ENCODE measurements at regions not wholly inside any gene's neighbourhood (a gene's known extent, or its start where the extent isn't known, plus 50 kb on each side); places are given as distances from the start of the nearest gene placed in this dataset.

GRCh38 chr4:53810643-53811042, 219.4 kb upstream of the LNX1 start:
- H3K4me3 ChIP-seq (ENCODE audit: low read depth in 1 of 2, low read length in 2 of 2): no peak overlapping the region
- H3K9me3 ChIP-seq (ENCODE audit: control insufficient read depth in 2 of 2, insufficient read depth in 1 of 2, low read depth in 1 of 2, low read length in 1 of 2): no peaks in the 10 kb centered on the region
- H3K36me3 ChIP-seq (ENCODE audit: control insufficient read depth in 2 of 2, insufficient read depth in 2 of 2, low read length in 1 of 2): no peaks in the 10 kb centered on the region
- no peak overlapping the region for H3K27ac ChIP-seq (ENCODE audit: low read depth in 2 of 2, low read length in 1 of 2)
- H3K4me1 ChIP-seq (ENCODE audit: control insufficient read depth in 2 of 2, insufficient read depth in 2 of 2, low read length in 1 of 2): no peaks in the 10 kb centered on the region
- WGBS, 2 donors: 95 to 99% methylated on average over 4 of the region's 4 CpGs
- H3K27me3 ChIP-seq (ENCODE audit: control insufficient read depth in 1 of 2, insufficient read depth in 2 of 2, low read length in 2 of 2): no peaks in the 10 kb centered on the region

GRCh38 chr4:53809816-53810215, 218.5 kb upstream of the LNX1 start:
- WGBS, 2 donors: 82 to 83% methylated on average over 3 of the region's 3 CpGs
- no peaks in the 10 kb centered on the region for H3K4me1 ChIP-seq (ENCODE audit: control insufficient read depth in 2 of 2, insufficient read depth in 2 of 2, low read length in 1 of 2)

GRCh38 chr4:53805291-53805690, 214.0 kb upstream of the LNX1 start:
- no peaks in the 10 kb centered on the region for H3K9me3 ChIP-seq (ENCODE audit: control insufficient read depth in 2 of 2, insufficient read depth in 1 of 2, low read depth in 1 of 2, low read length in 1 of 2)
- H3K27ac ChIP-seq (ENCODE audit: low read depth in 2 of 2, low read length in 1 of 2): no peak overlapping the region
- no peaks in the 10 kb centered on the region for H3K36me3 ChIP-seq (ENCODE audit: control insufficient read depth in 2 of 2, insufficient read depth in 2 of 2, low read length in 1 of 2)
- no peaks in the 10 kb centered on the region for H3K27me3 ChIP-seq (ENCODE audit: control insufficient read depth in 1 of 2, insufficient read depth in 2 of 2, low read length in 2 of 2)
- H3K4me3 ChIP-seq (ENCODE audit: low read depth in 1 of 2, low read length in 2 of 2): no peak overlapping the region
- no peaks in the 10 kb centered on the region for H3K4me1 ChIP-seq (ENCODE audit: control insufficient read depth in 2 of 2, insufficient read depth in 2 of 2, low read length in 1 of 2)
- WGBS, 2 donors: 70 to 76% methylated on average over 5 of the region's 5 CpGs

More at GRCh38 chr4:53809816-53810215, 218.5 kb upstream of the LNX1 start:
- Histone ChIP-seq H3K36me3 (ENCODE audit: control insufficient read depth in 2 of 2, insufficient read depth in 2 of 2, low read length in 1 of 2) (no peaks in the 10 kb centered on the region), H3K27ac (ENCODE audit: low read depth in 2 of 2, low read length in 1 of 2) (no peak overlapping the region), H3K9me3 (ENCODE audit: control insufficient read depth in 2 of 2, insufficient read depth in 1 of 2, low read depth in 1 of 2, low read length in 1 of 2) (no peaks in the 10 kb centered on the region), H3K27me3 (ENCODE audit: control insufficient read depth in 1 of 2, insufficient read depth in 2 of 2, low read length in 2 of 2) (no peaks in the 10 kb centered on the region), H3K4me3 (ENCODE audit: low read depth in 1 of 2, low read length in 2 of 2) (no peak overlapping the region)

- WGBS, 2 donors: 69 to 75% methylated on average over 2 of the region's 2 CpGs
- H3K9me3 ChIP-seq (ENCODE audit: control insufficient read depth in 2 of 2, insufficient read depth in 1 of 2, low read depth in 1 of 2, low read length in 1 of 2): no peaks in the 10 kb centered on the region
Observed at GRCh38 chr4:53804719-53805118, 213.4 kb upstream of the LNX1 start.

GRCh38 chr4:53802500-53802899, 211.2 kb upstream of the LNX1 start:
- Histone ChIP-seq H3K4me1 (ENCODE audit: control insufficient read depth in 2 of 2, insufficient read depth in 2 of 2, low read length in 1 of 2) (no peaks in the 10 kb centered on the region), H3K36me3 (ENCODE audit: control insufficient read depth in 2 of 2, insufficient read depth in 2 of 2, low read length in 1 of 2) (no peaks in the 10 kb centered on the region), H3K9me3 (ENCODE audit: control insufficient read depth in 2 of 2, insufficient read depth in 1 of 2, low read depth in 1 of 2, low read length in 1 of 2) (no peaks in the 10 kb centered on the region), H3K27ac (ENCODE audit: low read depth in 2 of 2, low read length in 1 of 2) (no peak overlapping the region), H3K27me3 (ENCODE audit: control insufficient read depth in 1 of 2, insufficient read depth in 2 of 2, low read length in 2 of 2) (no peaks in the 10 kb centered on the region), H3K4me3 (ENCODE audit: low read depth in 1 of 2, low read length in 2 of 2) (no peak overlapping the region)
- WGBS, 2 donors: 44 to 59% methylated on average over 2 of the region's 2 CpGs

More at GRCh38 chr4:53804719-53805118, 213.4 kb upstream of the LNX1 start:
- H3K27ac ChIP-seq (ENCODE audit: low read depth in 2 of 2, low read length in 1 of 2): no peak overlapping the region
- H3K36me3 ChIP-seq (ENCODE audit: control insufficient read depth in 2 of 2, insufficient read depth in 2 of 2, low read length in 1 of 2): no peaks in the 10 kb centered on the region
- H3K27me3 ChIP-seq (ENCODE audit: control insufficient read depth in 1 of 2, insufficient read depth in 2 of 2, low read length in 2 of 2): no peaks in the 10 kb centered on the region
- H3K4me3 ChIP-seq (ENCODE audit: low read depth in 1 of 2, low read length in 2 of 2): no peak overlapping the region
- H3K4me1 ChIP-seq (ENCODE audit: control insufficient read depth in 2 of 2, insufficient read depth in 2 of 2, low read length in 1 of 2): no peaks in the 10 kb centered on the region

GRCh38 chr4:53801373-53801772, 210.1 kb upstream of the LNX1 start:
- Histone ChIP-seq H3K36me3 (ENCODE audit: control insufficient read depth in 2 of 2, insufficient read depth in 2 of 2, low read length in 1 of 2) (no peaks in the 10 kb centered on the region), H3K27ac (ENCODE audit: low read depth in 2 of 2, low read length in 1 of 2) (no peak overlapping the region), H3K4me1 (ENCODE audit: control insufficient read depth in 2 of 2, insufficient read depth in 2 of 2, low read length in 1 of 2) (no peaks in the 10 kb centered on the region), H3K4me3 (ENCODE audit: low read depth in 1 of 2, low read length in 2 of 2) (no peak overlapping the region), H3K27me3 (ENCODE audit: control insufficient read depth in 1 of 2, insufficient read depth in 2 of 2, low read length in 2 of 2) (no peaks in the 10 kb centered on the region), H3K9me3 (ENCODE audit: control insufficient read depth in 2 of 2, insufficient read depth in 1 of 2, low read depth in 1 of 2, low read length in 1 of 2) (no peaks in the 10 kb centered on the region)
- WGBS, 2 donors: 50 to 55% methylated on average over 3 of the region's 3 CpGs

- Histone ChIP-seq H3K9me3 (ENCODE audit: control insufficient read depth in 2 of 2, insufficient read depth in 1 of 2, low read depth in 1 of 2, low read length in 1 of 2) (no peaks in the 10 kb centered on the region), H3K4me3 (ENCODE audit: low read depth in 1 of 2, low read length in 2 of 2) (no peak overlapping the region)
- WGBS, 2 donors: 88 to 89% methylated on average over 3 of the region's 3 CpGs
Observed at GRCh38 chr4:53800741-53801140, 209.5 kb upstream of the LNX1 start.

GRCh38 chr4:53793096-53793495, 201.8 kb upstream of the LNX1 start:
- H3K9me3 ChIP-seq (ENCODE audit: control insufficient read depth in 2 of 2, insufficient read depth in 1 of 2, low read depth in 1 of 2, low read length in 1 of 2): no peaks in the 10 kb centered on the region
- no peaks in the 10 kb centered on the region for H3K27me3 ChIP-seq (ENCODE audit: control insufficient read depth in 1 of 2, insufficient read depth in 2 of 2, low read length in 2 of 2)
- 89 to 93% methylated on average over 4 of the region's 4 CpGs for WGBS, 2 donors
- H3K27ac ChIP-seq (ENCODE audit: low read depth in 2 of 2, low read length in 1 of 2): no peak overlapping the region
- H3K4me3 ChIP-seq (ENCODE audit: low read depth in 1 of 2, low read length in 2 of 2): no peak overlapping the region
- no peaks in the 10 kb centered on the region for H3K4me1 ChIP-seq (ENCODE audit: control insufficient read depth in 2 of 2, insufficient read depth in 2 of 2, low read length in 1 of 2)
- H3K36me3 ChIP-seq (ENCODE audit: control insufficient read depth in 2 of 2, insufficient read depth in 2 of 2, low read length in 1 of 2): no peaks in the 10 kb centered on the region

More at GRCh38 chr4:53800741-53801140, 209.5 kb upstream of the LNX1 start:
- Histone ChIP-seq H3K27ac (ENCODE audit: low read depth in 2 of 2, low read length in 1 of 2) (no peak overlapping the region), H3K36me3 (ENCODE audit: control insufficient read depth in 2 of 2, insufficient read depth in 2 of 2, low read length in 1 of 2) (no peaks in the 10 kb centered on the region), H3K27me3 (ENCODE audit: control insufficient read depth in 1 of 2, insufficient read depth in 2 of 2, low read length in 2 of 2) (no peaks in the 10 kb centered on the region), H3K4me1 (ENCODE audit: control insufficient read depth in 2 of 2, insufficient read depth in 2 of 2, low read length in 1 of 2) (no peaks in the 10 kb centered on the region)

GRCh38 chr4:53790286-53790685, 199.0 kb upstream of the LNX1 start:
- no peak overlapping the region for H3K4me3 ChIP-seq (ENCODE audit: low read depth in 1 of 2, low read length in 2 of 2)
- H3K9me3 ChIP-seq (ENCODE audit: control insufficient read depth in 2 of 2, insufficient read depth in 1 of 2, low read depth in 1 of 2, low read length in 1 of 2): no peaks in the 10 kb centered on the region
- H3K4me1 ChIP-seq (ENCODE audit: control insufficient read depth in 2 of 2, insufficient read depth in 2 of 2, low read length in 1 of 2): no peaks in the 10 kb centered on the region
- no peak overlapping the region for H3K27ac ChIP-seq (ENCODE audit: low read depth in 2 of 2, low read length in 1 of 2)
- no peaks in the 10 kb centered on the region for H3K27me3 ChIP-seq (ENCODE audit: control insufficient read depth in 1 of 2, insufficient read depth in 2 of 2, low read length in 2 of 2)
- no peaks in the 10 kb centered on the region for H3K36me3 ChIP-seq (ENCODE audit: control insufficient read depth in 2 of 2, insufficient read depth in 2 of 2, low read length in 1 of 2)

- Histone ChIP-seq H3K4me3 (ENCODE audit: low read depth in 1 of 2, low read length in 2 of 2) (no peak overlapping the region), H3K9me3 (ENCODE audit: control insufficient read depth in 2 of 2, insufficient read depth in 1 of 2, low read depth in 1 of 2, low read length in 1 of 2) (no peaks in the 10 kb centered on the region), H3K4me1 (ENCODE audit: control insufficient read depth in 2 of 2, insufficient read depth in 2 of 2, low read length in 1 of 2) (no peaks in the 10 kb centered on the region), H3K36me3 (ENCODE audit: control insufficient read depth in 2 of 2, insufficient read depth in 2 of 2, low read length in 1 of 2) (no peaks in the 10 kb centered on the region), H3K27ac (ENCODE audit: low read depth in 2 of 2, low read length in 1 of 2) (no peak overlapping the region), H3K27me3 (ENCODE audit: control insufficient read depth in 1 of 2, insufficient read depth in 2 of 2, low read length in 2 of 2) (no peaks in the 10 kb centered on the region)
- 91 to 93% methylated on average over 3 of the region's 3 CpGs for WGBS, 2 donors
Observed at GRCh38 chr4:53788621-53789020, 197.3 kb upstream of the LNX1 start.
